NCI-H1436 treated with DMSO at 0.1 percent for 48 hours (cell line): ENCODE measurements at regions not wholly inside any gene's neighbourhood (a gene's known extent, or its start where the extent isn't known, plus 50 kb on each side); places are given as distances from the start of the nearest gene placed in this dataset.
"Not testable (repeated sequence)": the region's sequence is repeated elsewhere in the genome, so short reads cannot be mapped to it uniquely, and the experiment has no call there.

Experiments used
- DNase-seq: peaks from one replicate; lab custom pipeline; 2025; lab: John Stamatoyannopoulos, UW

DNA sequence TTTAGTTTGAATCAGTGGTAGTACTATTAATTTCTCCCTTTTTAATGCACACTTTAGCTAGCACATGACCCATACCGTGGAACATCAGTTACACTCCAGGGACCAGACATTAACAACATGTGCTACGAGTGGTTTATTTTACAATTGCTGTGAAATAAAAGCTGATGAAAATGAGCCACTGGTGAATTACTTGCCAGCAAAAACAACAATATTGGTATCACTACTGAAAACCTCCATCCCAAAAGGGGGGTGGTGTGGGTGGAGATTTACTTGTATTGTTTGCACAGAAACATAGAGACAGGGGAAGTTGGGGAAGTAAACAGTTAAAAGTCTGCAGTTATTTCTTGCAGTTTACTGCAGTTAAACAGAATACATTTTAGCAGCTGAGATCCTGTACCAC is 369.6 kb upstream of the GRAMD2B start:
- DNase-seq = peak; percentile 60

DNA sequence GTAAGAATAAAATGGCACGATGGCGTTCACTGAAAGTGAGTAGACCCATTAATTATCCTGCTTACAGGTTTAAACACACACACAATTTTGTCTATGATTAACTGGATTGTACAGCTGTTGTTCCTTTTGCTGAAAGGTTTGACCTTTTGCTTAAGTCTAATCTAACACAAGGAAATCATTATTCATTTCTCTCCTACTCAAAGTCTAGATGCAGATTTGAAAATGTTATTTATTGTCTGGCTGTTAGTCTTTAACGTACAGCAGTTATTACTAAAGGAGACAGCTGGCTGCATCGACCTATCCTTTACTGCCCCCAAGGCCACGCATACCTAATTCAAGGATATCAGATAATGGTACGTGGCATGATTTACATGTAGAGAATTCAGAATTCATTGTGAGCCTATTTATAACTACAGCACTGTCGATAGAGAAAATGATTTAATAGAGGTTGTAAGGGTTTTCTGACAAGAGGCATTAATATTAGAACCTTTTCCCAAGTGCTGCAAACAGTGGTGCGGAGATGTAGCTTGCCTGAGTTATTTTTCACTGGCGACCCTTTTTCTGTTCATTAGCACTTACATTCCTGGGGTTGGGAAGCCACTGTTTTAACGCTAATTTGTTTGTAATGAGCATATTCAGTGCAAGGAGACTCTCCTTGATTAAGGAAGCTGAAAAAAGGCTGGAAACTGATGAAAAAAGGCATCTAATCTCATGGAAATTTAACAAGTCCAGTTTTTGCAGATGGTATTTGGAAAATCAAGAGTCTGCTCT is 368.4 kb upstream of the GRAMD2B start:
- peak; percentile 55 for DNase-seq

DNA sequence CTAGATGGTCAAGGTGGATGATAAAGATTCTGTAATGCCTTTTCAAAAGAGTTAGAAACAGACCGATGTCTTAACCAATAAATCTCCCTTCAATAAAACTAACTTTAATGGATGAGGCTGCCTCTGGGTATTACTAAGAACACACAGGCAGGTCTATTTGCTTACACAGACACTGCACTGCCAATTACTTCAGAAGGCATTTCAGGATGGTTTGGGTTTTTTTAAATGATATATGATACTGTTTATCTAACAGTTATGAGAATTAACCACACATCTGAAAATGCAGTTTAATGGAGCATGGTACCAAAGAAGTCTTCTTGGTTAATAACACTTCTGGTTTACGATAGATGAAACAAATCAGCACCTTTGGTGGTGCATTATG is 367.9 kb upstream of the GRAMD2B start:
- peak; percentile 80 for DNase-seq

DNA sequence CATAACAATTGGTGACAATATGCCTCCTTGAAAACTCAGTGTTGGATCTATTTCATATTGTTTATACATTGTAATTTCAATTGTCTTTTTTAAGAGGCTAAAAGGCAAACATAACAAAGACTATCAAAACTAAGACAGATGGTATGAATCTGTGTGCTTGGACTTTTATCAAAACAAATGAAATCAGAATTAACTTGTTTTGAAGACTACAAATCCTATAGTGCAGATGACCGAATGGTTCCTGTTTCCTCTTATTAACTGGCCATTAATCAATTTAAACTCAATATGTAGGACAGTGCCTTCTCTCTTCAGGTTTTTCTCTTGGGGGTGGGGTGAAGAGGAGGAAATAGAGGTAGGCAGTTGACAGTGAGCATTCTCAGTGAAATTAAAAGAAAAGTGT is 366.9 kb upstream of the GRAMD2B start:
- no peak for DNase-seq

DNA sequence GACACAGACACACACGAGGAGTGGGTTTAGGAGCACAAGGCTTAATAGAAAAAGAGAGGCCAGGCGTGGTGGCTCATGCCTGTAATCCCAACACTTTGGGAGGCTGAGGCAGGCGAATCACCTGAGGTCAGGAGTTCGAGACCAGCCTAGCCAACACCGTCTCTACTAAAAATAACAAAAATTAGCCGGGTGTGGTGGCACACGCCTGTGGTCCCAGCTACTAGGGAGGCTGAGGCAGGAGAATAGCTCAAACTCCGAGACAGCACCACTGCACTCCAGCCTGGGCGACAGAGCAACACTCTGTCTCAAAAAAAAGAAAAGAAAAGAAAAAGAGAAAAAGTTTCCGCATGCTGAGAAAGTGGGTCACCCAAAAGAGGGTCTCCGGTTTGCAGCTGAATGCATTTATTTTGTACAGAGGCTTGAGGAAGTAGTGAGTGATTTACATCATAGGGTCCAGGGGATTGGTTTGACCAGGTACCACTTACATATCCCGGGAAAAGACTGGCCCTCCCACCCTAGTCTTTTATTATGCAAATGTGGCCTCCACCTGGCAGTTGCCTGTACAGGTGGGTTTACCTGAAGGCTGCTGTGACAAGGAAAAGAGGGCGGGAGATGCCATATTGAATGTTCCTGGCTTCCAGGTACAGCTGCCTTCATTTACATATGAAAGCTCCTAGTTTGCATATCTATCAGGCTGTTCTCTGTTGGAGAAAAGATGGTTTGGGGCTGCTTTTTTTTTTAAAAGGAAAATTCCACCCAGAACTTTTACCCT is 366.2 kb upstream of the GRAMD2B start:
- no peak for DNase-seq

DNA sequence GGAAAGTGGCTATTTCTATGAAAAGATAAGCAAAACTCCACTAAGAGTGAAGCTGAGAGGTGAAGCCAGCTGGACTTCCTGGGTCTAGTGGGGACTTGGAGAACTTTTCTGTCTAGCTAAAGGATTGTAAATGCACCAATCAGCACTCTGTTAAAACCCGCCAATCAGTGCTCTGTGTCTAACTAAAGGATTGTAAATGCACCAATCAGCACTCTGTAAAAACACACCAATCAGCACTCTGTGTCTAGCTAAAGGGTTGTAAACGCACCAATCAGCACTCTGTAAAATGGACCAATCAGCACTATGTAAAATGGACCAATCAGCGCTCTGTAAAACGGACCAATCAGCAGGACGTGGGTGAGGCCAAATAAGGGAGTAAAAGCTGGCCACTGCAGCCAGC is 364.8 kb upstream of the GRAMD2B start:
- not testable (repeated sequence) for DNase-seq

DNA sequence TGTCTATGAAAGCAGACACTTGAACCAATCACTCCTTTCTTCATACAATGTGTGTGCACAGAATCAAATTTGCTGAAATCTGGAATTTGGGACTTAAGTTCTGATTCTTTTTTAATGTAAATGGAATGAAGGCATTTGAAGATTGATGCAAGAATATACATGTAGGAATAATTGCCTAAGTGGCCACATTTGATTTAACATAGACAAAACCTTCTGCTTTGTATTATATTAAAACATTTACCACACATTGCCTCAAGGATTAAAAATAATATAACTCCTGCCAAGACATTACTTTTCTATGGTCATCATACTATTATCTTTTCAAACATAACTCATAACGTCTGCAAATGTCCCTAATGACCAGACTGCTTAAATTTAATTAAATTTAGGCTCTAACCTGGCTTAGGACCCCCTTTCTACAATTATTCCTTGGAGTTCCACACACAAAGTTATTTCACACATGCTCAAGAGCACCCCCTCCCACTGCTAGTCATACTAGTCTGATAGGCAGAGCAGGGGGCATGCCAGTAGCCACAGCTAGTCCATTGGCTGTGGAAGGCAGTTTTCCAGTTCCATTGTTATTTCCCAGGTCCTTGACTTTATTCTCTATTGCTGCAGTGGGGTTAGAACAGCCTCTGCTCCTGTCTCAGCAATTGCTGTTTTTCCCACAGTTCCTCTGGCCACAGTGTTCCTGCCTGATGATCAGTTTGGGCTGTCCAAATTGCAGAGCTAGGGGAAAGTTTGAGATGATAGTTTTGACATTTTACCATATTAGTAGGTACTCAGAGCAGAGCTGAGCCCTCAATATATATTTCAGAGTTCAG is 360.6 kb upstream of the GRAMD2B start:
- DNase-seq = no peak

DNA sequence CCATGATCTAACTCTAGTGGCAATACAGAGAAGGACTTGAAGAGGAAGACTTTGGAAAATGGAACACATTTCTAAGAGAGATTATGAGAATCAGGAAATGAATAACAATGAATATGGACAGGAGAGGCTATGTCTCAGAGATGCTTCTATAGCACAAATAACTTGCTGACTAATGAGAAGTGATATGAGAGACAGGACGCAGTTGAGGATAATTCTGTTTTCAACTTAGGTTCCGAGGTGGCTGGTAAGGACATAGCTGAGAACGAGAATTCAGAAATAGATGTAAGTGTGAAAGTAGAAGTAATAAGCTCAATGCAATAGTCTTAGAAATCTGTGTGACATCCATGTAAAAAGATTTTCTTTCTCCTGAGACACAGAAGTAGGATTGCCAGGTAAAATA is 358.1 kb upstream of the GRAMD2B start:
- DNase-seq = no peak

DNA sequence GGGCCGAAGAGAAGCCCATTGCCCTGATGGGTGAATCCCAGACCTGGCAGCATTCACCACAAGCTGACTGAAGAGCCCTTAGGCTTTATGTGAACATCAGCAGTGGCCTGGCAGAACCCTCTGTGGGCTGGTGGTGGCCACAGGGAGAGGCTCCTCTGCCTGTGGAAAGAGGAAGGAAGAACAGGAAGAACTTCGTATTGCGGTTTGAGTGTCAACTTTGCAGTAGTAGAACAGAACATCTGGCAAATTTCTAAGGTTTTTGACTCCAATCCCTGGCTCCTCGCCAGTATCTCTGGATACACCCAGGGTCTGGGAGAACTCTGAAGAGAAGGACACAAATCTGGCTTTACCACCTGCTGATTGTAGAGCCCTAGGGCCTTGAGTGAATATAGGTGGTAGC is 356.4 kb upstream of the GRAMD2B start:
- no peak for DNase-seq

DNA sequence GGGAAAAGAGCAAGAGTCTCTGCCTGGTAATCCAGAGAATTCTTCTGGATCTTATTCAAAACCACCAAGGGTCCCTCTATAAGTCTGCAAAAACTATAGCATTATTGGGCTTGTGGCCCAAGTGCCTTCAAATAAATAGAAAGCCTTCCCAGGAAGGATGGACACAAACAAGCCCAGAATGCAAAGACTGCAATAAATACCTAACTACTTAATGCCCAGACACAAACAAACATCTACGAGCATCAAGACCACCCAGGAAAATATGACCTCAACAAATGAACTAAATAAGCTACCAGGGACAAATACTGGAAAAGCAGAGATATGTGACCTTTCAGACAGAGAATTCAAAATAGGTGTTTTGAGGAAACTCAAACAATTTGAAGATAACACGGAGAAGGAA is 355.8 kb upstream of the GRAMD2B start:
- DNase-seq = no peak

DNA sequence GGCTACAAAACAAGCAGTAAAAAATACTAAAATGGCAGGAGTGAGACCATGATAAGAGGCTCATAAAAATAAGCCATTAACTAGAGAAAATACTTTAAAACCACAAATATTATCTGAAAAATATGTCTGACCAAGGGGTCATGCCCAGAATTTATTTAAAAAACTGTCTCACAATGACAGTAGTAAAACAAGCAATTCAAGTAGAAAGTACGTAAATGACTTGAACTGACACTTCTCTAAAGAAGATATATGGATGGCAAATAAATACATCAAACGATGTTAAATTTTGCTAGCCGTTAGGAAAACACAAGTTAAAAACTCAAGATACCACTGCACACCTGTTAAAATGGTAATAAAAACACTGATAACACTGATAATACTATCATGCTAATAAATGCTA is 353.9 kb upstream of the GRAMD2B start:
- DNase-seq = no peak

DNA sequence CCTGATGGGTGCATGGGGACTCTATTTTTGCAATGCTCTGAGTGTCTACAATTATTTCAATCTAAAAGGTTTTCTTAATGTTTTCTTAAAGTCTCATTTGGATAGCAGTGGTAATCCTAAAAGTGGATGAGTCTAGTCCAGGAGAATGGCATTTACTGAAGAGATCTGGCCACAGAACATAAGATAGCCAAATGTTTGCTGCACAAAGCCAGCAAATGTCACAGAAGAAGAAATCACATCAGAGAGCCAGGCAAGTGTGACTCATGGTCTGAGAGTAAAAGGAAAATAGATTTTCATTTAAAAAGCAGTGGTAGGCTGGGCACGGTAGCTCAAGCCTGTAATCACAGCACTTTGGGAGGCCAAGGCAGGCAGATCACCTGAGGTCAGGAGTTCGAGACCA is 352.7 kb upstream of the GRAMD2B start:
- no peak for DNase-seq

DNA sequence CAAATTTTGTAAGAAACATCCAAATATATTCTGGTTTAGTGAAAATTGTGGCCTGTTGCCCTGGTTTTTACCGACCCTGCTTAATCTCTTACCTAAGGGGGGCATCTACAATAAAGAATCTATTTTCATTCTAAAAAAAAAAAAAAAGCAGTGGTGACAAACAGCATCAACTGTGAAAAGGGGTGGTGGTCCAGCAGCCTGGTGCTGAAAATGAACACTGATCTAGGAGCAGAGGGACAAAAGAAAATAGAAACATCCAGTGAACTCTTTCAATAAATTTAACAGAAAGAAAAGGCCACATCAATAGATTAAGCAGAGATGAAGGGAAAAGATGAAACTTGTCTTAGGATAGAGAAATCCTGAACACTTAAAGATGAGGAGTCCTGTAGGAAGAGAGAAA is 348.7 kb upstream of the GRAMD2B start:
- DNase-seq = no peak

DNA sequence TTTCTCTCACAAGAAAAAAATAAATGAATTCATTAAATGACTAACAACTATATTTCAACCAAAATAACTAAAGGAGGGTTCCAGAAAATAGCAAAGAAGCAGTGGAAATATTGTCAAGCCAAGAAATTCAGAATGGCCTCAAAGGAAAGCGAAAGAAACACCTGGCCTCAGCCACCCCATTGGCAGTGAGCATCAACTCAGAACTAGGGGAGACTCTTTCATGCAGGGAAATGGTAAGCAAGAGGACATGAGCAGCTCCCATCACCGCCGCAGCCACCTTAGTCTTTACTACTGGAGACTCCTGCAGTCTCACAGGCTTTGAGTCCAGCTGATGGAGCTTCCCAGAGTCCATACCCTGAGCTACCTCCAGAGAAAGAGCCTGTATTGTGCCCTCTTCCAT is 343.9 kb upstream of the GRAMD2B start:
- DNase-seq = no peak

DNA sequence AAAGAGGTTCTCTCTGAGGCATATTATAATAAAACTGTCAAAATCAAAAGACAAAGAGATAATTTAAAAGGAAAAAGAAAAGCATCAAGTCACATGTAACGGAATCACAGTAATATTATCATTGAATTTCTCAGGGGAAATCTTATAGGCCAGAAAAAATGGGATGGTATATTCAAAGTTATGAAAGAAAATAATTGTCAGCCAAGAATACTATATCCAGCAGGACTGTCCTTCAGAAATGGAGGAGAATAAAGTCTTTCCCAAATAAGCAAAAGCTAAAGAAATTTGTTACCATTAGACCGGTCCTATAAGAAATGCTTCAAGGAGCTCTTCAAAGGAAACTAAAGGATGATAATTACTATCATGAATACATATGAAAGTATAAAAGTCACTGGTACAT is 342.0 kb upstream of the GRAMD2B start:
- no peak for DNase-seq

DNA sequence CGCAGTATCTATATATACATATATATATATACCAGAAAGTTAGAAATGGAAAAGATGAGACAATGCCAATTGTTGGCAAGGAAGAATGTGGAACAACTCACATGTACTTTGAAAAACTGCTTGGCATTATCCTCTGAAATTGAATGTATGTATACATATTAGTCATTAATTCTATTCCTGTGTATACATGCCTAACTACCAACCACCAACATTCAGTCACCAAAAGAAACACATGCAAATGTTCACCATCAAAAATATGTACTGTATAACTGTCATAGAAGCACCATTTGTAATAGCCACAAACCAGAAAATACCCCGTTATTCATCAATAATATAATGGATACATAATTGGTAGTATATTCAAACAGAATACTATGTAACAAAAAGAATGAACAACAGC is 330.2 kb upstream of the GRAMD2B start:
- no peak for DNase-seq

DNA sequence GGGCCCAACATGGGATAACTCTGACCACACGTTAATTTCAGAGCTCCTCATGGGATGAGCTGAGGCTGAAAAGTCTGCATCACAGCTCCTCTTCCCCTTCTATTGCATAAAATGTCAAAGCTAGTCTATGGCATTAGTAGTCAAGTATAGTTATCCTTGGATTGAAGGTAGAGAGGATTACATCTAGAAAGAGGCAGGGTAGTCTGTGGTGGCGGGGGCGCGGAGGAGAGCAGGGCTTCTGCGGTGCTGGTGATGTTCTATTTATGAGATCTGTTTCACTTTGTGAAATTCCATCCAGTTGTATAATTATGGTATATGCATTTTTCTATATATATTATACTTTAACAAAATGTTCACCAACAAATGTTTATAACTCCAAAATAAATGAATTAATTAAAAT is 329.5 kb upstream of the GRAMD2B start:
- no peak for DNase-seq

DNA sequence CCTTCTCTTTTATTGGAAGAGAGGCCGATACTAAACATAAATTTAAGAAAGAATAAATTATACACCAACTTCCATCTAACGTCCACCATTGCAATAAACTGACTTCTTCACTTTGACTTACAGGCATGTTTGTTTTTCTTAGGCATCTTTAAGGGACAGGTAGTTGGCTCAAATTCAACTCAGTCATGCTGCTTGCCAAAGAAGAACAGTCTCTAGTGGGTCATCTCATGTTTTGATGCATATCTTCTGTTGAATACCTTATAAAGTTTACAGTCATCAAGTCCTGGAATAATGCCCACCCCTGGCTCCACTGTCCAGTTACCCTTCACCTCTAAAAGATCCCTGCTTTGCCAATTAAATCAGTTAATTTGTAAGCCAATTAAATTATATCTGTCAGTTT is 328.2 kb upstream of the GRAMD2B start:
- DNase-seq = no peak

DNA sequence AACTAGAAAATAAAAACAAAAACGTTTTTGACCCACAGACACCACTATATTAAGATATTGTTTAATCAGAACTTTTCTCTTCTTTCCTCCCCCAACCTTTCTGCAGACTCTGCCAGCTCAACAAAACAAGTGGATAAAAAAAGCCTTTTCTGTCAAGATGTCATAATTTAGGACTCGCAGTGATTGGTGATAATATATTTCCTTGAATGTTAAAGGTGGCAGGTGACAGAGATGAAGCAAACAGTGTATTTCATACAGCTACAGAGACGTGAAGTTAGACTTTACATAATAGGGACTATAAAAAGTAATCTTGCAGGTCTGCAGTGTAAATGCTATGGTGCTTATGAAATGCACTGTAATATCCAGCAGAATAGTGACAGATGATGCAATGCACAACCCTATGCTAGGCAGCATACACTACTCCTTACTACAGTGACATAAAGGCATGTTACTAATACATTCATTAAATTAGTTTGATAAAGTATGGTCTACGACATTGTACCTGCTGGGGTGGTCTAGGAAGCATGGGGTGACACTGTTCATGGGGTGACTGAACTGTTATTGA is 326.7 kb upstream of the GRAMD2B start:
- no peak for DNase-seq

DNA sequence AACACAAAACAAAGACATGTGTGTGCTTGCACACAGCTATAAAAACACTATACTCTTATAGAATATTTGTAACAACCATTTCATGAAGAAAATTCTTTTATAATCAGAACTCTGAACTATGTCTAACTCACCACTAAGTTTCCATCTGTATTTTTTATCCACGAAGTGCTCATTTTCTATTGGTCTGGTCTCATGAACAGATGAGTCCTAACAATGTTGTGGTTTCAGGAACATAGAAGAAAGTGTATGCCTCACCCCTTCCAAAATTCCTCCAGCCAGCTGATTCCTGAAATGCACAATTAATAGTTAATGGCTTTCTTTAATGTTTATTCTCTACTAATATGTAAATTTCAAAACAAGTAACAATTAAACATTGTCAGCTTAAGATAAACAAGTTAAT is 325.3 kb upstream of the GRAMD2B start:
- DNase-seq = no peak

DNA sequence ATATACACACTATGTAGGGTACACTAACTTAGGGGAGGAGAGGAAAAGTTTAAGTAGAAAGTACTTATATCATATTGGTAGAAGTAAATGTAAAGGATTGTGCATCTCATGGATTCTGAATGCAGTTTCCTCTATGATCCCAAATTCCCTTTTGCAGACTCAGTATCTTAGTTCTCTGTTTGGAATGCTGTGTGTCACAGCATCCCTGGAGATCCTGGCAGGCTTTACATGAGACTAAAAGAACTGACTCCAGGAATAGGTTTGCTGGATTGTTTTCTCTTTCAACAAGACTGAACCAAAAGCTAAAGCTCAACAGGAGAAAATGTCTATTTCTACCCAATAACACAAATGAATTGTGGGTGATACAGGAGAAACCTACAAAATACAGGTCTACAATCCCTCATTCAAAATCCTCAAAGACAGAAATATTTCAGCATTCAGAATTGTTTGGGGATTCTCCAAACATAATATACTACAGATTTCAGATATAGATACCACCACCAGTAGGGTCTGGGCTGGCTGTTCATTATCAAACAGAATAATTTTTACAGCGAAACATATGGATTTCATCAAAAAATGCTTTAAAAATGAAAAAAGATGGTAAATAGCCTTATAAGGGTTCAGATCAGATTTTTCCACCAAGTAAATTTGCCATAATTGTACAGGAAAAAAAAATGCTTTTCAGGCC is 324.7 kb upstream of the GRAMD2B start:
- DNase-seq = no peak

DNA sequence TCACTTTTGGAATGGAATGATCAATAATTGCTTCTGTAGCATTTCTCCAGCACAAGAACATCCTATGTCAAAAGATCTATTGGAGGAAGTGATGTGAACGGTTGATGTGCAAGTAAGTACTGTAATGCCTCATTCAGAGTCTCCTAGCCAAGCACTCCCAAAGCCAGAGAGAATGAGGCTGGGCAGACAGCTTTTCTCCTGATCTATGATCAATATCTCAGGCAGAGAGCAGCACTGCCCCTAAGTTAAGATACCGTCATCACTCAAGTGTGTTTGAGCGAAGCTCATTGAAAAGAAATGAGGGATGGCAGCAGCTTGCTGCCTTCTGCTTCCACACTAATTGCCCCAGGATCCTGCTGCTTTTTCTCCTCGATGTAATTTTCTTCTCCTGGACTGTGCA is 324.1 kb upstream of the GRAMD2B start:
- no peak for DNase-seq
